HG03159 (cell line): ENCODE measurements at regions not wholly inside any gene's neighbourhood (a gene's known extent, or its start where the extent isn't known, plus 50 kb on each side); places are given as distances from the start of the nearest gene placed in this dataset.
"Not testable (repeated sequence)": the region's sequence is repeated elsewhere in the genome, so short reads cannot be mapped to it uniquely, and the experiment has no call there.

Experiments used
- ATAC-seq: cut with Tn5 transposase; IDR thresholded peaks from one replicate; pipeline ENCODE4 v1.9.1; 2021; ENCODE audit warnings: mild to moderate bottlenecking, moderate library complexity; ENCODE audit not compliant: unreplicated experiment

GRCh38 chr4:141340458-141340857 is 119.8 kb downstream of the ZNF330 start:
- ATAC-seq, result no peak

- ATAC-seq, result peak; percentile 46
Observed at GRCh38 chr4:141346144-141346543, 125.4 kb downstream of the ZNF330 start.

GRCh38 chr4:141347684-141348083 is 127.0 kb downstream of the ZNF330 start:
- ATAC-seq, result no peak

GRCh38 chr4:141348125-141348524 is 127.4 kb downstream of the ZNF330 start:
- no peak for ATAC-seq

- no peak for ATAC-seq
Observed at GRCh38 chr4:141348573-141348972, 127.9 kb downstream of the ZNF330 start.

- no peak for ATAC-seq
Observed at GRCh38 chr4:141349236-141349635, 128.5 kb downstream of the ZNF330 start.

- no peak for ATAC-seq
Observed at GRCh38 chr4:141350122-141350905, 129.6 kb downstream of the ZNF330 start.

- no peak for ATAC-seq
Observed at GRCh38 chr4:141352331-141352730, 131.6 kb downstream of the ZNF330 start.

GRCh38 chr4:141352909-141353525 is 132.3 kb downstream of the ZNF330 start:
- ATAC-seq, result no peak

- no peak for ATAC-seq
Observed at GRCh38 chr4:141356321-141356962, 135.7 kb downstream of the ZNF330 start.

GRCh38 chr4:141356963-141357335 is 136.3 kb downstream of the ZNF330 start:
- ATAC-seq, result no peak

- not testable (repeated sequence) for ATAC-seq
Observed at GRCh38 chr4:141368241-141368640, 147.5 kb downstream of the ZNF330 start.

- no peak for ATAC-seq
Observed at GRCh38 chr4:141371206-141371605, 150.5 kb downstream of the ZNF330 start.

- no peak for ATAC-seq
Observed at GRCh38 chr4:141375855-141376254, 155.2 kb downstream of the ZNF330 start.

GRCh38 chr4:141376769-141377168 is 156.1 kb downstream of the ZNF330 start:
- ATAC-seq, result peak; percentile 68

- ATAC-seq, result no peak
Observed at GRCh38 chr4:141387299-141387698, 166.6 kb downstream of the ZNF330 start.

GRCh38 chr4:141388481-141388880 is 167.8 kb downstream of the ZNF330 start:
- ATAC-seq, result no peak

GRCh38 chr4:141389649-141390048 is 169.0 kb downstream of the ZNF330 start:
- ATAC-seq, result no peak

- ATAC-seq, result no peak
Observed at GRCh38 chr4:141390571-141390970, 169.9 kb downstream of the ZNF330 start.

- no peak for ATAC-seq
Observed at GRCh38 chr4:141391293-141391692, 170.6 kb downstream of the ZNF330 start.

- no peak for ATAC-seq
Observed at GRCh38 chr4:141391771-141392170, 171.1 kb downstream of the ZNF330 start.

GRCh38 chr4:141395246-141395830 is 174.6 kb downstream of the ZNF330 start:
- ATAC-seq, result no peak
